Fibroblast of mammary gland (primary cell): ENCODE measurements at regions not wholly inside any gene's neighbourhood (a gene's known extent, or its start where the extent isn't known, plus 50 kb on each side); places are given as distances from the start of the nearest gene placed in this dataset.
"Not testable (repeated sequence)": the region's sequence is repeated elsewhere in the genome, so short reads cannot be mapped to it uniquely, and the experiment has no call there.

Source experiments
- DNase-seq: peaks from one replicate; pipeline ENCODE4 v3.0.0-alpha.2; 2010; ENCODE audit warnings: low read depth
- H3K4me3 ChIP-seq: 2 replicates; pipeline ENCODE4 v1.5.1; 2011; ENCODE audit warnings: low read depth, mild to moderate bottlenecking, low read length, moderate library complexity; ENCODE audit not compliant: control insufficient read depth
- CTCF ChIP-seq: conservative IDR thresholded peaks from 2 replicates; pipeline ENCODE4 v1.5.1; 2011; ENCODE audit warnings: low read depth, low read length, inconsistent platforms; ENCODE audit not compliant: control insufficient read depth, insufficient read depth

- DNase-seq, result no peak
- no peak overlapping the region for H3K4me3 ChIP-seq
- no peak for TF ChIP-seq CTCF
Observed at GRCh38 chr6:147677647-147678046, 169.2 kb downstream of the SAMD5 start.

DNA sequence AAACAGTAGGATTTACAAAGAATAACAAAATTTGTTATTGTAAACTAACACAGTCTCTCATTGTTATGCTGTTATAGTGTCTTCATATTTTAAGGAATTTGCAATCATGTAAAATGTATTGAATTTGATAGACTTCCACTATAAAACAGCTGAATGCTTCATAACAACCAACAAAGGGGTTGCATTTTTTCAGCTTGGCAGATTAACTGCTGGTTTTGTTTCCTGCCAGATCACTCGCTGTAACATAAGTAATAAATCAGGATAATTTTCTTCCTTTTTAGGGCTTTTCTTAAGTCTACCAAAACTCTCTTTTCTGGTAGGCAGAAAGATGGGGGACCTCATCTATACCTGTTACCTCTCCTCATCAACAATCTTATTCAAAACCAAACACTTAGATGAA, 169.8 kb downstream of the SAMD5 start:
- H3K4me3 ChIP-seq, result no peak overlapping the region
- no peak for TF ChIP-seq CTCF
- DNase-seq, result no peak

DNA sequence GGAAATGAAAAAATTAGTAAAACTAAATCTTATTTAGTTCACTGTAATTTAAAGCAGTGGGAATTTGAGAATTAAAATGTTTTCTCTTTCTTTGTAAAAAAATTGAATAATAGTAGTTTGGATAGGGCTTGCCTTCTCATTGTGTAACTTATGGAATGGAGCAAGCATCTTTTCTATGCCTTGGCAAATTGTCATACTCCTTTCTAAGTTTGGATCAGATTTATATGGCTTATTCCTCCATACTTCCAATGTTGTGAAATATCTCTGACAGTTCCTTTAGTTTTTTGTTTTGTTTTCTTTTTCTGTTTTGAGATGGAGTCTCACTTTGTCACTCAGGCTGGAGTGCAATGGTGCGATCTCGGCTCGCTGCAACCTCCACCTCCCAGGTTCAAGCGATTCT, 176.4 kb downstream of the SAMD5 start:
- DNase-seq, result no peak
- no peak for TF ChIP-seq CTCF
- H3K4me3 ChIP-seq, result no peak overlapping the region

DNA sequence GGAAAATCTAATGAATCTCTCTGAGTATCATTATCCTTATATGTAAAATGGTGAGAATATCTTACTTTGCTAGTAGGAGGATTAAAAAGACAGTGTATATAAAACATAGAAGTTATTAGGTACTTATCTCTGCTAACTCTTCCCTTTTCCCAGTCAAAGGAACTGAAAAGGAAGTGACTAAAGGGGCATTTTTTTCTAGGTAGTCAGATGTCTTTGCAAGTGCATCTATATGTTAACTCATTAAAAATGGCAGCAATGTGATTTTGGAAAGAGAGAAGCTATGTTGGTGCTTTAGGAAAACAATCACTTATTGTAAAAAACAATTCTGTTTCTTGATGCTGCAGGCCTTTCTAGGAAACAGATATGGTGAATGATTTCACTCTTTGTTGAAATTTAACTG, 180.9 kb downstream of the SAMD5 start:
- TF ChIP-seq CTCF, result no peak
- no peak overlapping the region for H3K4me3 ChIP-seq
- no peak for DNase-seq

GRCh38 chr6:147691446-147691845, 183.0 kb downstream of the SAMD5 start:
- TF ChIP-seq CTCF, result no peak
- H3K4me3 ChIP-seq, result no peak overlapping the region
- DNase-seq, result no peak

DNA sequence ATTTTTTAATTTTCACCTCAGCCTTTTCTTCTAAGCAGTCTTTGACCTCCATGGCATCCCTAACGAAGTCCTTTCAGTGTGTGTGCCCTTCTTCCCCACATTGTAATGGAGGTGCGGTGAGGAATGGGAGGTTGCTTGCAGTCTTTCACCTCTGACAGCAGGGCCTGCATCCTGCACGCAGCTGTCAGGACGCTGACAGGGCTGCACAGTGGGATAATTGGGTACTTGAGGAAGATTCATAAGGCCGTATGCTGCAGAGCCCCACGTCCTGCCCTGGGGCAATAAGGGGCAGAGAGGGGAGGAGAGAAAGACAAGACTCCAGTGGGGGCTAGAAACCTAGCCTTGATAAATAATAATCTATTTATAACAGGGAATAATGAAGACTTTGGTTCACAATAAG, 184.7 kb downstream of the SAMD5 start:
- no peak for DNase-seq
- no peak for TF ChIP-seq CTCF
- H3K4me3 ChIP-seq, result no peak overlapping the region

DNA sequence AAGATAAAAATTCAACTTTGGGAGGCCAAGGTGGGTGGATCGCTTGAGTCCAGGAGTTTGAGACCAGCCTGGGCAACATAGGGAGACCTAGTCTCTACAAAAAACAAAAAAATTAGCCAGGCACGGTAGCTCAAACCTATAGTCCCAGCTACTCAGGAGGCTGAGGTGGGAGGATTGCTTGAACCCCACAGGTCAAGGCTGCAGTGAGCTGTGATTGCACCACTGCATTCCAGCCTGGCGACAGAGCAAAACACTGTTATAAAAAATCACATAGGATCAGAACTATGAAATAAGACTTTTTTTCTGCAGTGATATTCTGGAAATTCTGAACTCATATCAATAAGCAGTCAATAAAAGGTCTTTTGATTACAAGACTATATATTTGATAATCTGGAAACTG, 186.1 kb downstream of the SAMD5 start:
- not testable (repeated sequence) for H3K4me3 ChIP-seq

More for the DNA sequence above, 186.1 kb downstream of the SAMD5 start:
- DNase-seq, result peak; percentile 11
